Upper lobe of left lung (tissue), 6 donors: ENCODE measurements at regions not wholly inside any gene's neighbourhood (a gene's known extent, or its start where the extent isn't known, plus 50 kb on each side); places are given as distances from the start of the nearest gene placed in this dataset.
"Not testable (repeated sequence)": the region's sequence is repeated elsewhere in the genome, so short reads cannot be mapped to it uniquely, and the experiment has no call there.

ENCODE experiments used
- ATAC-seq, 2 donors: fragments of 200-7000 bp; cut with Tn5 transposase; one replicate each; pipeline ENCODE4 v1.9.1; 2022; ENCODE audit warnings: mild to moderate bottlenecking in 2 of 2, moderate library complexity in 2 of 2; ENCODE audit not compliant: low FRiP score in 2 of 2
- DNase-seq, 2 donors: peaks; one replicate each; pipeline ENCODE4 v3.0.0-alpha.2; 2019 to 2020
- H3K27ac ChIP-seq, 4 donors: fragments of 200-600 bp; sonication (generic); one replicate each; pipeline ENCODE4 v1.5.1; 2016 to 2019
- H3K27me3 ChIP-seq, 4 donors: fragments of 200-600 bp; sonication (generic); one replicate each; pipeline ENCODE4 v1.5.1; 2017 to 2019
- H3K36me3 ChIP-seq, 4 donors: fragments of 200-600 bp; sonication (generic); one replicate each; pipeline ENCODE4 v1.5.1; 2016 to 2019
- H3K4me1 ChIP-seq, 4 donors: fragments of 200-600 bp; sonication (generic); one replicate each; pipeline ENCODE4 v1.5.1; 2018 to 2019
- H3K4me3 ChIP-seq, 4 donors: fragments of 200-600 bp; sonication (generic); one replicate each; pipeline ENCODE4 v1.5.1; 2017 to 2019; ENCODE audit warnings: mild to moderate bottlenecking in 2 of 4, moderate library complexity in 1 of 4
- H3K9me3 ChIP-seq, 4 donors: fragments of 200-600 bp; sonication (generic); one replicate each; pipeline ENCODE4 v1.5.1; 2018 to 2019
- CTCF ChIP-seq, 6 experiments: fragments of 450-650 bp in 4 of 6; fragments of 200-600 bp in 2 of 6; sonication (generic) in 2 of 6; IDR thresholded peaks; one replicate each; pipeline ENCODE4 v1.5.1; 2016 to 2019; ENCODE audit warnings: antibody characterized with exemption in 6 of 6
- EP300 ChIP-seq, 4 donors: sonication (generic); formaldehyde crosslinking; IDR thresholded peaks; one replicate each; pipeline ENCODE4 v1.5.1; 2017; ENCODE audit warnings: antibody characterized with exemption in 4 of 4, control low read depth in 2 of 4
- POLR2A ChIP-seq, 4 donors: fragments of 450-650 bp; IDR thresholded peaks; one replicate each; pipeline ENCODE4 v1.5.1; 2016 to 2017; ENCODE audit warnings: antibody characterized with exemption in 4 of 4, mild to moderate bottlenecking in 2 of 4
- POLR2AphosphoS5 ChIP-seq, 2 donors: sonication (generic); formaldehyde crosslinking; IDR thresholded peaks; one replicate each; pipeline ENCODE4 v1.5.1; 2017; ENCODE audit warnings: antibody characterized with exemption in 2 of 2
- WGBS, 2 donors: methylation state at CpG; one replicate each; pipeline ENCODE4 v1.1.5; 2017 to 2018; 5-methylcytosine and 5-hydroxymethylcytosine counted together
- donor health status: DM: no; HTN: no; CAD: no; lungs with moderate emphysema.
- donor health status: DM: no; HTN: yes; CAD: no; lungs with severe emphysema.

GRCh38 chr1:185528084-185528676 is 206.0 kb upstream of the HMCN1 start:
- ATAC-seq (no peak), DNase-seq (no peak)
- TF ChIP-seq POLR2AphosphoS5 (IDR thresholded peaks at IDR 0.05) (no peak), EP300 (IDR thresholded peaks at IDR 0.05) (no peak), CTCF (IDR thresholded peaks at IDR 0.05) (no peak)
- no peaks in the 10 kb centered on the region for H3K4me1 ChIP-seq
- 77 to 79% methylated on average over 4 of the region's 4 CpGs for WGBS, 2 donors
- no peaks in the 10 kb centered on the region for H3K27me3 ChIP-seq
- no peak overlapping the region for H3K27ac ChIP-seq
- H3K9me3 ChIP-seq = no peaks in the 10 kb centered on the region
- no peak overlapping the region for H3K4me3 ChIP-seq
- H3K36me3 ChIP-seq = no peaks in the 10 kb centered on the region

DNA sequence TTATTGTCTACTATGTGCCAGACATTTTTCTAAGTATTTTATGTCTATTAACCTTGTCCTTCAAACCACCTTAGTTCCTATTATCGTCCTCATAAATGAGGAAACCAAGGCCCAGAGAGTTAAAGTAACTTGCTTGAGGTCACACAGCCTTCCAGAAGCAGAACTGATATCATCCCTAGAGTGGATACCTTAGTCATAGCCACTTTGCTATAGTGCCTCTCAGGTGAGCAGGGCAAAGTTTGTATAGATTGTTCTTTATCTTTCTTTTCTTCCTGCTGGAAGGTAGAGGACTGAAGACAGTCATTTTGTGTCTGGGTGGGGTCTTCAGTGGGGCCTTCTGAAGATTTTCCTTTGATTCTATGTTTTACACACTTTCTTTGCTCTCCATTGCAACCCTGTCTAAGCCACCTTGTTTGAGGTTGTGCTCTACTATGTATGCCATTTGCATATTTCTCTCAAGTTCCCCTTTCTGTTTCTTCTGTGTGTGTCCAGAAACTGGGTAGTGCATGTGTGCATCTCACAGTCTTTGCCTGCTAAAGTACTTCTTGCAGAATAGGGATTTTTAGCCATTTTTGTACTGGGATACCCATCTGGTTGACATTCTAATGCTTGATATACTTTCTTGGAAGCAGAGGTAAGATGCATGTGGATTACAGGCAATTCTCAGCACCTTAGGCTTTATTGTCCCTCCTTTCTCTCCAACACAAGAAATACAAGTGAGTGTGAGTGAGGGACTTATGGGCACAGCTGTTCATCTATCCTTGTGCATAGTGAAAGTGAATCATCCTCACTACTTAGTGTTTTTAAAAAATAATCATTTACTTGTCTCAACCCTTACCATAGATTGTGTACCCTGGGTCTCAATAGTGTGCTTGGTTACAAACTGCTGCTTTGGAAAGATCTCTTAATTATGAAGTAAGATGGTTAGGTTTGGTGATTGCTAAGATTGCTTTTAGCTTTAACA is 207.6 kb upstream of the HMCN1 start:
- Histone ChIP-seq H3K4me1 (no peaks in the 10 kb centered on the region), H3K36me3 (no peaks in the 10 kb centered on the region), H3K27me3 (no peaks in the 10 kb centered on the region), H3K4me3 (no peak overlapping the region), H3K27ac (no peak overlapping the region), H3K9me3 (no peaks in the 10 kb centered on the region)
- ATAC-seq = no peak
- DNase-seq = no peak
- 62 to 80% methylated on average over 1 of the region's 1 CpG for WGBS, 2 donors
- TF ChIP-seq CTCF (IDR thresholded peaks at IDR 0.05) = no peak
- TF ChIP-seq POLR2AphosphoS5 (IDR thresholded peaks at IDR 0.05) = no peak
- TF ChIP-seq EP300 (IDR thresholded peaks at IDR 0.05) = no peak
- no peak for TF ChIP-seq POLR2A (IDR thresholded peaks at IDR 0.05)

DNA sequence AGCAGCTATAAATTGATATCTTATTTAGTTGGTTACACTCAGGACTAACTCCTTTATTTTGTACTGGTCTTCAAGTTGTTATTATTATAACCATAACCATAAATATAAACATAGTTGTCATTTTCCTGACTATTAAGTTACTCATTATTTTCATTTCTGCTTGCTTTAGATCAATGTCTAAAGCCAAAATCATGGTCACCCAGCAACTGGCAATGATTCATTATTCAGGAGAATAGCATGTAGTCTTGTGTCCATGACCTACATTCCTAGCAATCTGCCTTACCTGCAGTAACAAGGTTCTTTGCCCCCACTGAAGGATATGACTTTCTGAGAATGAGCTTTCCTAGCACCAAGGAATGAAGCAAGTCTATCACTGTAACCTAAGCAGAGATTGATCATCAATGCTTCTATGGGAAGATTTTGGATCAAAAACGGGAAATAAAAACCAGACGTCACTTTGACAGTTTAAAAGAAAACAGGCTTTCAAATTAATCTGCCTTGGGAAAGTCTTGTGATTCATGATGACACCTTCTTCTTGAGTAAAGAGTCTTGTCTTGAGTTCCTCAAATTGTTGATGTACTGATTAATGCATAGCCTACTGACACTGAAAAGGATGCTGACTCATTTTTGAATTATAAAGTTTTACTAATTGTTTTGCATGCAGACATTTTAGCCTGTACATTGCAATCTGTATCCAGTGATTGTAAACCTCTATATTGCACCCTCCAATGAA is 203.3 kb upstream of the IVNS1ABP start:
- DNase-seq = no peak
- peak in 1 of 4 donors; percentile 13 for TF ChIP-seq EP300 (IDR thresholded peaks at IDR 0.05)
- TF ChIP-seq POLR2AphosphoS5 (IDR thresholded peaks at IDR 0.05) = no peak
- Histone ChIP-seq H3K4me3 (no peak overlapping the region), H3K36me3 (no peaks in the 10 kb centered on the region), H3K27ac (peak overlapping the region in 1 of 4 donors; percentile 19), H3K4me1 (no peaks in the 10 kb centered on the region), H3K9me3 (peaks cover 0 to 8% (median 4%) of the 10 kb centered on the region in 4 donors), H3K27me3 (no peaks in the 10 kb centered on the region)
- WGBS, 2 donors = 82 to 88% methylated on average over 2 of the region's 2 CpGs
- ATAC-seq = peak in 1 of 2 donors; percentile 40

DNA sequence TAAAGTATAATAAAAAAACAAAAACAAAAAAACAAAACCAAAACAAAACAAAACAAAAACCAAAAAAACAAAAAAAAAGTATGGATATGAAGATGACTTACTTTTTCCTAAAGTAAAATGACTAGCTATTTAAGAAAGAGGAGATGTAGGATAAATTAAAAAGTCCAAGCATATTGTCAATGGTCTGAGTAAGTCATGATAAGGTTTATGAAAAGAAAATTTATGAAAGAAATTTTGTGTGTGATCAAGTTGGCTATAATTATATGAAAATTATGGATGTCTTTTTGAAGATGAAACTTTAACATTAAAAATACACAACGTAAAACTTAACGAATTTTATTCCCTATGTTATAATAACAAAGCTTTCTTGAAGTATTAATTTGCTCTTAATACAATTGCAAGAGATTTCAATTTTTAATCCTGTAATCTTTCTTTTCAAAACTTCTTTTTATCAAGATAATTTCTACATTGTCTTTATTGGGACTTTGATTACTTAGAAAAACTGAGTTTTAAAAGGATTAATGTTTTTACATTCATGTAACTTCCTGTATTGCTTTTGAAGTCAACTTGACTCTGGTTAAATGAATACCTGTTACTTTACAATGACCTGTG is 200.9 kb upstream of the IVNS1ABP start:
- no peak for TF ChIP-seq EP300 (IDR thresholded peaks at IDR 0.05)
- TF ChIP-seq POLR2AphosphoS5 (IDR thresholded peaks at IDR 0.05) = no peak
- TF ChIP-seq POLR2A (IDR thresholded peaks at IDR 0.05) = no peak
- TF ChIP-seq CTCF (IDR thresholded peaks at IDR 0.05) = no peak
- 66 to 72% methylated on average over 2 of the region's 2 CpGs for WGBS, 2 donors
- ATAC-seq = no peak
- no peaks in the 10 kb centered on the region for H3K27me3 ChIP-seq
- no peak overlapping the region for H3K4me3 ChIP-seq
- H3K36me3 ChIP-seq = no peaks in the 10 kb centered on the region
- DNase-seq = no peak
- H3K27ac ChIP-seq = no peak overlapping the region
- H3K4me1 ChIP-seq = no peaks in the 10 kb centered on the region
- H3K9me3 ChIP-seq = peaks cover 0 to 8% (median 4%) of the 10 kb centered on the region in 4 donors

GRCh38 chr1:185517301-185517700 is 200.3 kb upstream of the IVNS1ABP start:
- not testable (repeated sequence) for H3K27me3 ChIP-seq, ATAC-seq, H3K9me3 ChIP-seq, H3K4me3 ChIP-seq, DNase-seq, H3K36me3 ChIP-seq, H3K27ac ChIP-seq, H3K4me1 ChIP-seq
- 89 to 90% methylated on average over 2 of the region's 2 CpGs for WGBS, 2 donors
